CD14-positive monocyte (primary cell): ENCODE measurements at regions not wholly inside any gene's neighbourhood (a gene's known extent, or its start where the extent isn't known, plus 50 kb on each side); places are given as distances from the start of the nearest gene placed in this dataset.

ENCODE experiments used
- DNase-seq, 3 donors: peaks; one replicate each; pipeline ENCODE4 v3.0.0-alpha.2; 2011 to 2022
- H2AFZ ChIP-seq: 2 replicates; pipeline ENCODE4 v1.6.0; 2012; ENCODE audit warnings: mild to moderate bottlenecking, low read depth, low read length, inconsistent platforms; ENCODE audit not compliant: insufficient read depth, poor library complexity, severe bottlenecking
- H3K27ac ChIP-seq, 2 donors: 1 replicate in 1 of 2; 2 replicates in 1 of 2; pipeline ENCODE4 v1.5.1; 2012 to 2013; ENCODE audit warnings: low read length in 2 of 2, control low read depth in 1 of 2, inconsistent platforms in 1 of 2, low read depth in 1 of 2, mild to moderate bottlenecking in 1 of 2
- H3K27me3 ChIP-seq, 2 donors: one replicate each; pipeline versions ENCODE4 v1.6.0 to v1.6.1; 2011 to 2013; ENCODE audit warnings: low read length in 2 of 2; ENCODE audit not compliant: control insufficient read depth in 2 of 2, insufficient read depth in 2 of 2
- H3K36me3 ChIP-seq, 2 donors: replicated peaks in 1 of 2; 1 replicate in 1 of 2; 2 replicates in 1 of 2; pipeline versions ENCODE4 v1.5.1 to v1.6.1; 2012 to 2013; ENCODE audit warnings: low read length in 2 of 2, control low read depth in 1 of 2, inconsistent platforms in 1 of 2, mild to moderate bottlenecking in 1 of 2; ENCODE audit not compliant: insufficient read depth in 2 of 2, control insufficient read depth in 1 of 2
- H3K4me1 ChIP-seq, 2 donors: 1 replicate in 1 of 2; 2 replicates in 1 of 2; pipeline versions ENCODE4 v1.5.1 to v1.6.1; 2012 to 2013; ENCODE audit warnings: low read length in 2 of 2, control low read depth in 1 of 2, inconsistent platforms in 1 of 2, mild to moderate bottlenecking in 1 of 2, moderate library complexity in 1 of 2; ENCODE audit not compliant: insufficient read depth in 2 of 2, control insufficient read depth in 1 of 2
- H3K4me2 ChIP-seq: replicated peaks from 2 replicates; pipeline ENCODE3; 2012; ENCODE audit warnings: low read length, moderate library complexity, mild to moderate bottlenecking; ENCODE audit not compliant: poor library complexity, severe bottlenecking; ENCODE audit errors: extremely low read depth
- H3K4me3 ChIP-seq, 3 experiments: fragments of 200-600 bp in 1 of 3; sonication (generic) in 1 of 3; replicated peaks in 1 of 3; 1 replicate in 2 of 3; 2 replicates in 1 of 3; pipeline ENCODE4 v1.5.1; 2011 to 2013; ENCODE audit warnings: low read length in 3 of 3, mild to moderate bottlenecking in 3 of 3, control low read depth in 2 of 3, low read depth in 2 of 3, inconsistent platforms in 1 of 3, moderate library complexity in 1 of 3
- H3K79me2 ChIP-seq: 2 replicates; pipeline ENCODE4 v1.6.0; 2012; ENCODE audit warnings: mild to moderate bottlenecking, control low read depth, inconsistent platforms, low read length, moderate library complexity; ENCODE audit not compliant: insufficient read depth
- H3K9ac ChIP-seq: 2 replicates; pipeline ENCODE4 v1.6.0; 2017; ENCODE audit warnings: low read length, mild to moderate bottlenecking; ENCODE audit not compliant: insufficient read depth, poor library complexity, severe bottlenecking
- H3K9me3 ChIP-seq, 2 donors: replicated peaks in 1 of 2; 1 replicate in 1 of 2; 2 replicates in 1 of 2; pipeline versions ENCODE4 v1.5.1 to v1.6.1; 2012 to 2013; ENCODE audit warnings: low read length in 2 of 2, control low read depth in 1 of 2; ENCODE audit not compliant: control insufficient read depth in 1 of 2, insufficient read depth in 1 of 2
- H4K20me1 ChIP-seq: 2 replicates; pipeline ENCODE4 v1.6.0; 2012; ENCODE audit warnings: mild to moderate bottlenecking, low read length, control low read depth, moderate library complexity; ENCODE audit not compliant: insufficient read depth
- H3K27ac Mint-ChIP-seq, 7 donors: one replicate each; pipeline ENCODE4 v1.8.0; 2020; ENCODE audit warnings: mild to moderate bottlenecking in 7 of 7, mixed read lengths in 7 of 7, moderate library complexity in 6 of 7, inconsistent platforms in 2 of 7
- H3K27me3 Mint-ChIP-seq, 3 donors: one replicate each; pipeline ENCODE4 v1.8.0; 2021 to 2022; ENCODE audit warnings: low read depth in 3 of 3, mild to moderate bottlenecking in 3 of 3, mixed read lengths in 3 of 3, moderate library complexity in 3 of 3, inconsistent platforms in 1 of 3
- H3K36me3 Mint-ChIP-seq, 2 donors: one replicate each; pipeline ENCODE4 v1.8.0; 2020; ENCODE audit warnings: mixed read lengths in 2 of 2, inconsistent platforms in 1 of 2, mild to moderate bottlenecking in 1 of 2
- H3K4me1 Mint-ChIP-seq: one replicate; pipeline ENCODE4 v1.8.0; 2020; ENCODE audit warnings: mild to moderate bottlenecking, mixed read lengths
- H3K4me3 Mint-ChIP-seq, 2 donors: one replicate each; pipeline ENCODE4 v1.8.0; 2020; ENCODE audit warnings: mild to moderate bottlenecking in 2 of 2, mixed read lengths in 2 of 2, moderate library complexity in 1 of 2
- H3K9me3 Mint-ChIP-seq, 7 donors: one replicate each; pipeline ENCODE4 v1.8.0; 2020 to 2022; ENCODE audit warnings: mixed read lengths in 7 of 7, mild to moderate bottlenecking in 6 of 7, moderate library complexity in 6 of 7, inconsistent platforms in 2 of 7
- CTCF ChIP-seq: fragments of 200-600 bp; IDR thresholded peaks from one replicate; pipeline ENCODE4 v1.8.0; 2022; ENCODE audit warnings: antibody characterized with exemption, mild to moderate bottlenecking
- WGBS: methylation state at CpG from one replicate; pipeline ENCODE4 v1.1.5; 2013; ENCODE audit warnings: missing lambda C conversion rate; ENCODE audit not compliant: insufficient coverage; 5-methylcytosine and 5-hydroxymethylcytosine counted together
- intact Hi-C, 2 donors: fragments of 100-400 bp; cut with micrococcal nuclease; formaldehyde crosslinking; loops; one replicate each; pipeline versions ENCODE4 v1.15.0 to v1.15.1; 2023

GRCh38 chr4:166518776-166519175, 645.7 kb downstream of the TLL1 start:
- H3K79me2 ChIP-seq = no peaks in the 10 kb centered on the region
- no peak overlapping the region for H3K9ac ChIP-seq
- no peaks in the 10 kb centered on the region for H3K36me3 ChIP-seq
- H3K4me2 ChIP-seq = no peak overlapping the region
- intact Hi-C loops = no loop called here
- TF ChIP-seq CTCF = no peak
- no peaks in the 10 kb centered on the region for H3K4me1 Mint-ChIP-seq
- H3K27me3 ChIP-seq = no peaks in the 10 kb centered on the region
- H4K20me1 ChIP-seq = no peaks in the 10 kb centered on the region
- H3K4me3 ChIP-seq = no peak overlapping the region
- no CpG with 5 or more reads among the region's 3 CpGs for WGBS
- peaks cover 5 to 24% (median 10%) of the 10 kb centered on the region in 7 donors for H3K9me3 Mint-ChIP-seq
- no peaks in the 10 kb centered on the region for H3K4me1 ChIP-seq
- no peak for DNase-seq
- no peaks in the 10 kb centered on the region for H3K9me3 ChIP-seq
- H3K36me3 Mint-ChIP-seq = no peaks in the 10 kb centered on the region
- no peak overlapping the region for H3K4me3 Mint-ChIP-seq
- H3K27ac ChIP-seq = no peak overlapping the region
- H3K27me3 Mint-ChIP-seq = no peaks in the 10 kb centered on the region
- H3K27ac Mint-ChIP-seq = no peak overlapping the region
- H2AFZ ChIP-seq = no peak overlapping the region

- Histone ChIP-seq H3K4me3 (no peak overlapping the region), H3K27me3 (no peaks in the 10 kb centered on the region), H3K36me3 (no peaks in the 10 kb centered on the region), H3K4me2 (no peak overlapping the region), H3K9ac (no peak overlapping the region), H4K20me1 (no peaks in the 10 kb centered on the region), H3K27ac (no peak overlapping the region), H2AFZ (no peak overlapping the region), H3K9me3 (no peaks in the 10 kb centered on the region), H3K79me2 (no peaks in the 10 kb centered on the region), H3K4me1 (no peaks in the 10 kb centered on the region)
- Mint-ChIP-seq H3K36me3 (no peaks in the 10 kb centered on the region), H3K4me3 (no peak overlapping the region), H3K27ac (no peak overlapping the region), H3K9me3 (peaks cover 5 to 24% (median 10%) of the 10 kb centered on the region in 7 donors), H3K27me3 (no peaks in the 10 kb centered on the region), H3K4me1 (no peaks in the 10 kb centered on the region)
- no peak for TF ChIP-seq CTCF
- no peak for DNase-seq
- WGBS = 60% methylated on average over 1 of the region's 5 CpGs
- intact Hi-C loops = no loop called here
These were observed 646.7 kb downstream of the TLL1 start for GRCh38 chr4:166519774-166520173.
